HG03097 (cell line): ENCODE measurements at regions not wholly inside any gene's neighbourhood (a gene's known extent, or its start where the extent isn't known, plus 50 kb on each side); places are given as distances from the start of the nearest gene placed in this dataset.
"Not testable (repeated sequence)": the region's sequence is repeated elsewhere in the genome, so short reads cannot be mapped to it uniquely, and the experiment has no call there.

Experiments
- ATAC-seq: cut with Tn5 transposase; IDR thresholded peaks from one replicate; pipeline ENCODE4 v1.9.1; 2021; ENCODE audit not compliant: unreplicated experiment, low FRiP score

GRCh38 chr2:111551428-111551827, 332.6 kb downstream of the ANAPC1 start:
- not testable (repeated sequence) for ATAC-seq

- ATAC-seq, result not testable (repeated sequence)
Observed at GRCh38 chr2:111552625-111553024, 331.4 kb downstream of the ANAPC1 start.

- ATAC-seq, result not testable (repeated sequence)
Observed at GRCh38 chr2:111559301-111559700, 324.7 kb downstream of the ANAPC1 start.

GRCh38 chr2:111559814-111560213, 324.2 kb downstream of the ANAPC1 start:
- not testable (repeated sequence) for ATAC-seq

- not testable (repeated sequence) for ATAC-seq
Observed at GRCh38 chr2:111566068-111566467, 317.9 kb downstream of the ANAPC1 start.

GRCh38 chr2:111567233-111567632, 316.8 kb downstream of the ANAPC1 start:
- ATAC-seq, result not testable (repeated sequence)

- ATAC-seq, result not testable (repeated sequence)
Observed at GRCh38 chr2:111569356-111570199, 314.4 kb downstream of the ANAPC1 start.

GRCh38 chr2:111570300-111571114, 313.5 kb downstream of the ANAPC1 start:
- not testable (repeated sequence) for ATAC-seq

GRCh38 chr2:111574803-111575202, 309.2 kb downstream of the ANAPC1 start:
- not testable (repeated sequence) for ATAC-seq

GRCh38 chr2:111577154-111577885, 306.7 kb downstream of the ANAPC1 start:
- not testable (repeated sequence) for ATAC-seq

- ATAC-seq, result not testable (repeated sequence)
Observed at GRCh38 chr2:111579500-111580134, 304.4 kb downstream of the ANAPC1 start.

- not testable (repeated sequence) for ATAC-seq
Observed at GRCh38 chr2:111580616-111581015, 303.4 kb downstream of the ANAPC1 start.

- not testable (repeated sequence) for ATAC-seq
Observed at GRCh38 chr2:111582090-111582489, 301.9 kb downstream of the ANAPC1 start.

GRCh38 chr2:111583480-111583879, 300.5 kb downstream of the ANAPC1 start:
- not testable (repeated sequence) for ATAC-seq

GRCh38 chr2:111584540-111584939, 299.5 kb downstream of the ANAPC1 start:
- not testable (repeated sequence) for ATAC-seq

GRCh38 chr2:111584950-111585349, 299.0 kb downstream of the ANAPC1 start:
- not testable (repeated sequence) for ATAC-seq

- ATAC-seq, result not testable (repeated sequence)
Observed at GRCh38 chr2:111586014-111586413, 298.0 kb downstream of the ANAPC1 start.

GRCh38 chr2:111595072-111595471, 288.9 kb downstream of the ANAPC1 start:
- ATAC-seq, result not testable (repeated sequence)

GRCh38 chr2:111596808-111597705, 286.9 kb downstream of the ANAPC1 start:
- ATAC-seq, result not testable (repeated sequence)
